ENCODE measurements at regions not wholly inside any gene's neighbourhood (a gene's known extent, or its start where the extent isn't known, plus 50 kb on each side); places are given as distances from the start of the nearest gene placed in this dataset.

DNA sequence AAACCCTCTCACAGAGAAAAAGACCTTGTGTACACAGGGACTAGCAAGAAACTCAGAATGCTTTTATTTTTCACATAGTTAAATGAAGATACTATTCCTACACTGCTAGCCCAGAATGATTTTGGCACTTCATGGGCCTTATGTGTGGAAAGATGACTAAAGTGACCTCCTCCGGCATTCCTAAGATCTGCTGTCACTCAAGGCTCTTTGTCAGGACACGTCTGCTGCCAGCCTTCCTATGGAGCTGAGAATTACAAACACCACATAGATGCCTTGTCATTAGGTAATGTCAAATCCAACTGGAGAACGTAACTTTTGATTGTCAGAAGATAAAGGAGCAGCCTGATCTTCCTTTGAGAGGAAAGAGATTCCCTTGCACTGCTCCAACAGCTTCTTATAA lies 249.1 kb downstream of the FAT3 start:
- TF ChIP-seq, protein P1, sequence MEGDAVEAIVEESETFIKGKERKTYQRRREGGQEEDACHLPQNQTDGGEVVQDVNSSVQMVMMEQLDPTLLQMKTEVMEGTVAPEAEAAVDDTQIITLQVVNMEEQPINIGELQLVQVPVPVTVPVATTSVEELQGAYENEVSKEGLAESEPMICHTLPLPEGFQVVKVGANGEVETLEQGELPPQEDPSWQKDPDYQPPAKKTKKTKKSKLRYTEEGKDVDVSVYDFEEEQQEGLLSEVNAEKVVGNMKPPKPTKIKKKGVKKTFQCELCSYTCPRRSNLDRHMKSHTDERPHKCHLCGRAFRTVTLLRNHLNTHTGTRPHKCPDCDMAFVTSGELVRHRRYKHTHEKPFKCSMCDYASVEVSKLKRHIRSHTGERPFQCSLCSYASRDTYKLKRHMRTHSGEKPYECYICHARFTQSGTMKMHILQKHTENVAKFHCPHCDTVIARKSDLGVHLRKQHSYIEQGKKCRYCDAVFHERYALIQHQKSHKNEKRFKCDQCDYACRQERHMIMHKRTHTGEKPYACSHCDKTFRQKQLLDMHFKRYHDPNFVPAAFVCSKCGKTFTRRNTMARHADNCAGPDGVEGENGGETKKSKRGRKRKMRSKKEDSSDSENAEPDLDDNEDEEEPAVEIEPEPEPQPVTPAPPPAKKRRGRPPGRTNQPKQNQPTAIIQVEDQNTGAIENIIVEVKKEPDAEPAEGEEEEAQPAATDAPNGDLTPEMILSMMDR (IDR thresholded peaks at IDR 0.05) = no peak
- TF ChIP-seq EZH2 (IDR thresholded peaks at IDR 0.05) = no peak
